Ovary (tissue), 3 donors: ENCODE measurements at regions not wholly inside any gene's neighbourhood (a gene's known extent, or its start where the extent isn't known, plus 50 kb on each side); places are given as distances from the start of the nearest gene placed in this dataset.

Experiments used
- CTCF ChIP-seq, 3 donors: fragments of 450-650 bp in 2 of 3; fragments of 200-600 bp in 1 of 3; IDR thresholded peaks; one replicate each; pipeline versions ENCODE4 v1.5.1 to v1.8.0; 2016 to 2022; ENCODE audit warnings: antibody characterized with exemption in 3 of 3, mild to moderate bottlenecking in 1 of 3
- EP300 ChIP-seq: sonication (generic); formaldehyde crosslinking; IDR thresholded peaks from one replicate; pipeline ENCODE4 v1.6.1; 2017; ENCODE audit warnings: antibody characterized with exemption
- donor health status: DM: no; HTN: no; CAD: no.

GRCh38 chr1:214219902-214220301 lies 61.1 kb upstream of the SMYD2 start:
- TF ChIP-seq EP300: no peak
- no peak for TF ChIP-seq CTCF (IDR thresholded peaks at IDR 0.05)
